ENCODE measurements at regions not wholly inside any gene's neighbourhood (a gene's known extent, or its start where the extent isn't known, plus 50 kb on each side); places are given as distances from the start of the nearest gene placed in this dataset.

DNA sequence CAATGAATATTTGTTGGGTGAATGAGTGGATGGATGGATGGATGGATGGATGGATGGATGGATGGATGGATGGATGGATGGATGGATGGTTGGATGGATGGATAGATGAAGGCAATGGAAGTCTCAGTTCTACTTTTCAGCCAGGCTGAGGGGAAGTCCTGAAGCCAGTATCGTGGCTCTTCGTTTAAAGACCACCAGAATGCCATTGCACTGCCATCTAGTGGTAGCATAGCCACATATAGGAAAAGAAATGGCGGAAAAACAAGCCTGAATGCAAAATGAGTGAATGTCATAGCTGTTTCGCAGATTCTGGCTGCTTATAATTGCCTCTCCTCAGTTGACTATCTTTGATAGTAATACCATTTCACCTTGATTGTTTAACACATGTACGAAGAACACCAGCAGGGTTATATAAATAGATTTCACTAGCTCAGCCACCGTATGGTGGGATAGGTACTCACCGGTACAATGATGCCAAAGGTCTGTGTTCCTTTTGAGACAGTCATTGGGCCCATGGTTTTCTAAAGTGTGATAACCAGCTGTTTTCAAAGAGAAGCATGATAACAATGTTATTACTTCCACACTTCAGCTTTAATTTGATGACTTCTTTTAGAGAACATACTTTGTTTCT, 62.3 kb upstream of the GREB1L start:
- TF ChIP-seq, protein P1, sequence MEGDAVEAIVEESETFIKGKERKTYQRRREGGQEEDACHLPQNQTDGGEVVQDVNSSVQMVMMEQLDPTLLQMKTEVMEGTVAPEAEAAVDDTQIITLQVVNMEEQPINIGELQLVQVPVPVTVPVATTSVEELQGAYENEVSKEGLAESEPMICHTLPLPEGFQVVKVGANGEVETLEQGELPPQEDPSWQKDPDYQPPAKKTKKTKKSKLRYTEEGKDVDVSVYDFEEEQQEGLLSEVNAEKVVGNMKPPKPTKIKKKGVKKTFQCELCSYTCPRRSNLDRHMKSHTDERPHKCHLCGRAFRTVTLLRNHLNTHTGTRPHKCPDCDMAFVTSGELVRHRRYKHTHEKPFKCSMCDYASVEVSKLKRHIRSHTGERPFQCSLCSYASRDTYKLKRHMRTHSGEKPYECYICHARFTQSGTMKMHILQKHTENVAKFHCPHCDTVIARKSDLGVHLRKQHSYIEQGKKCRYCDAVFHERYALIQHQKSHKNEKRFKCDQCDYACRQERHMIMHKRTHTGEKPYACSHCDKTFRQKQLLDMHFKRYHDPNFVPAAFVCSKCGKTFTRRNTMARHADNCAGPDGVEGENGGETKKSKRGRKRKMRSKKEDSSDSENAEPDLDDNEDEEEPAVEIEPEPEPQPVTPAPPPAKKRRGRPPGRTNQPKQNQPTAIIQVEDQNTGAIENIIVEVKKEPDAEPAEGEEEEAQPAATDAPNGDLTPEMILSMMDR (IDR thresholded peaks at IDR 0.05; ENCODE audit: low read length, missing control alignments), result peak; percentile 85
- H3K4me3 ChIP-seq (replicated peaks; ENCODE audit: low read depth, low read length), result no peak overlapping the region
- DNase-seq (ENCODE audit: low read depth), result peak; percentile 82

DNA sequence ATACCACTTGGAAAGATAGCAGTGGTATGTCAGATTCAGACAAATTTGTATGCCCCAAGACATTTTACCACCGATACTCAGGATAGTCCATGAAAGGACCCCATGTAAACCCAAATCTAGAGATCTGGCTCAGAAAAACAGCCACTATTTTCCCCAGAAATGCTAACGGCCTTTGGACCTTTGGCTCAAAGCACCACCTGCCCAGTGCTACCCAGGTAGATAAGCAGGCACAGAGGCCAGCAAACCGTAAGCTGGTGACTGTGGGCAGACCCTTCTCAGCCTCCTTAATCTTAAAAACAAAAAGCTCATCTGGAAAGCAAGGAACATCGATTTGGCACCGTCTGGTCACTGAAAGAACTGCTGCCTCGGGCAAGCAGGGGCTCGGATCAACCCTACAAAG, 61.4 kb upstream of the GREB1L start:
- no peak for DNase-seq (ENCODE audit: low read depth)
- TF ChIP-seq, protein P1 (IDR thresholded peaks at IDR 0.05; ENCODE audit: low read length, missing control alignments), result no peak
- H3K4me3 ChIP-seq (replicated peaks; ENCODE audit: low read depth, low read length), result no peak overlapping the region

DNA sequence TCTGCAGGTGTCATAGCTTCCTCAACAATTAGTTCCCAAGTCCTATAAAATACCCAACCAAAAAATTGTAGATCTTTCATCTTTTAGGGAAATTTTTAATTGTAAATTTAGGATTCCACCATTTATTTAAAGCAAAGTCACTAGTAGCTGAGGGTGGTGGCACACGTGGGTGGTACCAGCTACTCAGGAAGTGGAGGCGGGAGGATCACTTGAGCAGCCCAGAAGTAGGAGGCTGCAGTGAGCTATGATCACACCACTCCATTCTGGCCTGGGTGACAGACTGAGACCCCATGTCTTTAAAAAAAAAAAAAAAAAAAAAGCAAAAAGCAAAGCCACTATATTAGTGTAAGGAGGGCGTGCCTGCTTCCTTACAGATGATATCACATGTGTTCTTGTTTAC, 60.3 kb upstream of the GREB1L start:
- DNase-seq (ENCODE audit: low read depth), result no peak
- TF ChIP-seq, protein P1 (IDR thresholded peaks at IDR 0.05; ENCODE audit: low read length, missing control alignments), result no peak

DNA sequence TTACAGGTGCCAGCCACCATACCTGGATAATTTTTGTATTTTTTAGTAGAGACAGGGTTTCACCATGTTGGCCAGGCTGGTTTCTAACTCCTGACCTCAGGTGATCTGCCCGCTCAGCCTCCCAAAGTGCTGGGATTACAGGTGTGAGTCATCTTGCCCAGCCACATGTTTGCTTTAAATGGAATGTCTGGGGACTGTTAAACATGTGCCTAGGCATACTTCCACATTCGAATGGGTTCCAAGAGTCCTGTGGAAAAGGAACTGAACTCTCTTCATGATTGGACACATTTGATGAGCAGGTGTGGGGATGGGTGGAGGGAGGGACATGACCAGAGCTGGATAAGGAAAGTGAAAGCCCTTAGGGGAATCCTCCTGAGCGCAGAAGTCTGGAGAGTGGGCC, 58.4 kb upstream of the GREB1L start:
- TF ChIP-seq, protein P1 (IDR thresholded peaks at IDR 0.05; ENCODE audit: low read length, missing control alignments), result no peak
- DNase-seq (ENCODE audit: low read depth), result no peak
- H3K4me3 ChIP-seq (replicated peaks; ENCODE audit: low read depth, low read length), result no peak overlapping the region

More for the DNA sequence above, 60.3 kb upstream of the GREB1L start:
- no peak overlapping the region for H3K4me3 ChIP-seq (replicated peaks; ENCODE audit: low read depth, low read length)

DNA sequence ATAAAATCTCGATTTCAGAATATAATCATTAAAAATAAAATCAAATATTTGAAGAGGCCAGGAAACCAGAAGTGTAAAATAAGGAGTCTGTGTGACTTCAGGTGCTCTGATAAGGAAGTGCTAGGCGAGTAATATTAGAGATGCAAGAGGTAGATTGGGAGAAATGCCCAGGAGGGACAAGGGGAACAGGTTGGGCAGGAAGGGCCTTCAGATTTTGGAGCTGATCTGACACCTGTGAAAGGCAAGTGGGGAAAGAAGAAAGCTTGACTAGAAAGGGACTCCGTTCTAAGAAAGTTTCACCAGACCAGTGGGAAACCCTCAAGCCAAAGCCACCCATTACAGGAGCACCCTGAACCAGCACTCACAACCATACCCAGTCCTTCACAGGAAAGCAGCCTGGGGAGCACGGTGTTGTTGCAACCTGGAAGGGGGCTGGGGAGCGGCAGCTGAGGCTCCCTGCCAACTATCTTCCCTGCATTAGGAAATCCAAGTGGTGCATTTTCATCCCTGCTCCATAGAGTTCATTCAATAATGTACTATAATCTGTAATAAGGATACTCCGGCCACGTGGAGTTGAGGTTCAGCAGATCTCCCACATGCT, 57.5 kb upstream of the GREB1L start:
- H3K4me3 ChIP-seq (replicated peaks; ENCODE audit: low read depth, low read length), result no peak overlapping the region
- no peak for DNase-seq (ENCODE audit: low read depth)
- TF ChIP-seq, protein P1 (IDR thresholded peaks at IDR 0.05; ENCODE audit: low read length, missing control alignments), result no peak

DNA sequence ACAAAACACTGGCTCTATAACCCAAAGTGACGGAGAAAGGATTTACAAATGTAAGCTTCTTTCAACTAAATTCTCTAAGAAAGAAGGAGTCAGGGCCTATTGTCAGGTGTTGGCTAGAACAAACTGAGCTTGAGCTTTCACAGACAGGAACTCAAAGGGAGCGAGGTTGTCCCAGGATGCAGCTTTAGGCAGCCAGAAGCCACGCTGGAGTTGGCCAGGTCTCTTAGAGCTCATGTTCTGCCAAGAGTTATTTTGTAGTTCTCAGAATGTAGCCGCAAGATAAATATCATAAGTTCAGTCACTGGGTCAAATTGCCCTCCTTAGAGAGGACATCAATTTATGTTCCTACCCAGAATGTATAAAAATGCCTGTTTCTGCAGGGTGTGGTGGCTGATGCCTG, 54.1 kb upstream of the GREB1L start:
- no peak overlapping the region for H3K4me3 ChIP-seq (replicated peaks; ENCODE audit: low read depth, low read length)
- DNase-seq (ENCODE audit: low read depth), result no peak
- TF ChIP-seq, protein P1 (IDR thresholded peaks at IDR 0.05; ENCODE audit: low read length, missing control alignments), result no peak
